ENCODE measurements at regions not wholly inside any gene's neighbourhood (a gene's known extent, or its start where the extent isn't known, plus 50 kb on each side); places are given as distances from the start of the nearest gene placed in this dataset.

- TF ChIP-seq POLR2A (IDR thresholded peaks at IDR 0.05) (no peak), CTCF (IDR thresholded peaks at IDR 0.05) (no peak)
These were observed 100.8 kb upstream of the TLE4 start for GRCh38 chr9:79470954-79471353.

Measured in testis (tissue), 2 donors.